ENCODE measurements at regions not wholly inside any gene's neighbourhood (a gene's known extent, or its start where the extent isn't known, plus 50 kb on each side); places are given as distances from the start of the nearest gene placed in this dataset.
"Not testable (repeated sequence)": the region's sequence is repeated elsewhere in the genome, so short reads cannot be mapped to it uniquely, and the experiment has no call there.

GRCh38 chr2:53314718-53315117 is 452.9 kb upstream of the CHAC2 start:
- H3K27me3 Mint-ChIP-seq (ENCODE audit: unreplicated experiment): no peaks in the 10 kb centered on the region
- no peak for DNase-seq (ENCODE audit: extremely low spot score, unreplicated experiment)
- TF ChIP-seq CTCF (IDR thresholded peaks at IDR 0.05): no peak
- H3K4me1 Mint-ChIP-seq (ENCODE audit: unreplicated experiment): no peaks in the 10 kb centered on the region
- H3K27ac Mint-ChIP-seq (ENCODE audit: unreplicated experiment): no peak overlapping the region
- peaks cover 3% of the 10 kb centered on the region for H3K9me3 Mint-ChIP-seq (ENCODE audit: unreplicated experiment)
- H3K4me3 Mint-ChIP-seq (ENCODE audit: unreplicated experiment): no peak overlapping the region
- no peaks in the 10 kb centered on the region for H3K36me3 Mint-ChIP-seq (ENCODE audit: unreplicated experiment)

- not testable (repeated sequence) for H3K27ac Mint-ChIP-seq (ENCODE audit: unreplicated experiment); DNase-seq (ENCODE audit: extremely low spot score, unreplicated experiment); H3K27me3 Mint-ChIP-seq (ENCODE audit: unreplicated experiment); H3K9me3 Mint-ChIP-seq (ENCODE audit: unreplicated experiment); H3K4me1 Mint-ChIP-seq (ENCODE audit: unreplicated experiment); H3K4me3 Mint-ChIP-seq (ENCODE audit: unreplicated experiment); H3K36me3 Mint-ChIP-seq (ENCODE audit: unreplicated experiment)
These were observed 454.0 kb upstream of the CHAC2 start for GRCh38 chr2:53313644-53314043.

GRCh38 chr2:53312721-53313120 is 454.9 kb upstream of the CHAC2 start:
- Mint-ChIP-seq H3K4me1 (ENCODE audit: unreplicated experiment) (no peaks in the 10 kb centered on the region), H3K27ac (ENCODE audit: unreplicated experiment) (no peak overlapping the region), H3K36me3 (ENCODE audit: unreplicated experiment) (no peaks in the 10 kb centered on the region), H3K4me3 (ENCODE audit: unreplicated experiment) (no peak overlapping the region), H3K27me3 (ENCODE audit: unreplicated experiment) (no peaks in the 10 kb centered on the region), H3K9me3 (ENCODE audit: unreplicated experiment) (peaks cover 3% of the 10 kb centered on the region)
- DNase-seq (ENCODE audit: extremely low spot score, unreplicated experiment): no peak
- no peak for TF ChIP-seq CTCF (IDR thresholded peaks at IDR 0.05)

- DNase-seq (ENCODE audit: extremely low spot score, unreplicated experiment): no peak
- Mint-ChIP-seq H3K27ac (ENCODE audit: unreplicated experiment) (no peak overlapping the region), H3K9me3 (ENCODE audit: unreplicated experiment) (peaks cover 3% of the 10 kb centered on the region), H3K4me3 (ENCODE audit: unreplicated experiment) (no peak overlapping the region), H3K4me1 (ENCODE audit: unreplicated experiment) (no peaks in the 10 kb centered on the region), H3K27me3 (ENCODE audit: unreplicated experiment) (no peaks in the 10 kb centered on the region), H3K36me3 (ENCODE audit: unreplicated experiment) (no peaks in the 10 kb centered on the region)
- no peak for TF ChIP-seq CTCF (IDR thresholded peaks at IDR 0.05)
These were observed 455.4 kb upstream of the CHAC2 start for GRCh38 chr2:53312181-53312580.

- DNase-seq (ENCODE audit: extremely low spot score, unreplicated experiment): no peak
- no peaks in the 10 kb centered on the region for H3K36me3 Mint-ChIP-seq (ENCODE audit: unreplicated experiment)
- no peak overlapping the region for H3K27ac Mint-ChIP-seq (ENCODE audit: unreplicated experiment)
- no peaks in the 10 kb centered on the region for H3K9me3 Mint-ChIP-seq (ENCODE audit: unreplicated experiment)
- no peaks in the 10 kb centered on the region for H3K4me1 Mint-ChIP-seq (ENCODE audit: unreplicated experiment)
- no peak for TF ChIP-seq CTCF (IDR thresholded peaks at IDR 0.05)
- H3K4me3 Mint-ChIP-seq (ENCODE audit: unreplicated experiment): no peak overlapping the region
- no peaks in the 10 kb centered on the region for H3K27me3 Mint-ChIP-seq (ENCODE audit: unreplicated experiment)
These were observed 464.5 kb upstream of the CHAC2 start for GRCh38 chr2:53303012-53303578.

- no peaks in the 10 kb centered on the region for H3K9me3 Mint-ChIP-seq (ENCODE audit: unreplicated experiment)
- H3K27me3 Mint-ChIP-seq (ENCODE audit: unreplicated experiment): no peaks in the 10 kb centered on the region
- no peak overlapping the region for H3K27ac Mint-ChIP-seq (ENCODE audit: unreplicated experiment)
- no peak overlapping the region for H3K4me3 Mint-ChIP-seq (ENCODE audit: unreplicated experiment)
- no peaks in the 10 kb centered on the region for H3K4me1 Mint-ChIP-seq (ENCODE audit: unreplicated experiment)
- H3K36me3 Mint-ChIP-seq (ENCODE audit: unreplicated experiment): no peaks in the 10 kb centered on the region
- no peak for TF ChIP-seq CTCF (IDR thresholded peaks at IDR 0.05)
- no peak for DNase-seq (ENCODE audit: extremely low spot score, unreplicated experiment)
These were observed 465.1 kb upstream of the CHAC2 start for GRCh38 chr2:53302455-53302854.
